Neural cell (in vitro differentiated cells): ENCODE measurements at regions not wholly inside any gene's neighbourhood (a gene's known extent, or its start where the extent isn't known, plus 50 kb on each side); places are given as distances from the start of the nearest gene placed in this dataset.
"Not testable (repeated sequence)": the region's sequence is repeated elsewhere in the genome, so short reads cannot be mapped to it uniquely, and the experiment has no call there.

Source experiments
- H2AFZ ChIP-seq: fragments of 200-600, 300-800 bp; sonication (generic), shearing (Covaris generic); 2 replicates; pipeline ENCODE4 v1.6.0; 2014; ENCODE audit warnings: low read depth, mild to moderate bottlenecking, antibody characterized with exemption, low read length, moderate library complexity
- H3F3A ChIP-seq: fragments of 200-600 bp; shearing (Covaris generic); 2 replicates; pipeline ENCODE4 v1.6.1; 2016; ENCODE audit warnings: mild to moderate bottlenecking, moderate library complexity, mixed read lengths, antibody characterized with exemption, low read length; ENCODE audit not compliant: insufficient read depth, poor library complexity, severe bottlenecking
- H3K27ac ChIP-seq: fragments of 200-600, 300-800 bp; sonication (generic), shearing (Covaris generic); 2 replicates; pipeline ENCODE4 v1.5.1; 2014; ENCODE audit warnings: mild to moderate bottlenecking, low read length, moderate library complexity
- H3K27me3 ChIP-seq: fragments of 300-800, 200-600 bp; sonication (generic), shearing (Covaris generic); 2 replicates; pipeline ENCODE4 v1.6.0; 2014; ENCODE audit warnings: mild to moderate bottlenecking, low read depth, low read length, moderate library complexity; ENCODE audit not compliant: insufficient read depth
- H3K36me3 ChIP-seq: fragments of 300-800, 200-600 bp; sonication (generic), shearing (Covaris generic); 2 replicates; pipeline ENCODE4 v1.5.1; 2014; ENCODE audit warnings: mild to moderate bottlenecking, antibody characterized with exemption, low read length, moderate library complexity; ENCODE audit not compliant: insufficient read depth
- H3K4me2 ChIP-seq: fragments of 300-800, 200-600 bp; sonication (generic), shearing (Covaris generic); 2 replicates; pipeline ENCODE4 v1.6.0; 2014; ENCODE audit warnings: mild to moderate bottlenecking, low read length
- H3K4me3 ChIP-seq: fragments of 300-800, 200-600 bp; sonication (generic), shearing (Covaris generic); 2 replicates; pipeline ENCODE4 v1.5.1; 2014; ENCODE audit warnings: mild to moderate bottlenecking, low read length, moderate library complexity
- H3K79me2 ChIP-seq: fragments of 200-600 bp; shearing (Covaris generic); replicated peaks from 2 replicates; pipeline ENCODE4 v1.6.0; 2014; ENCODE audit warnings: mild to moderate bottlenecking, low read length, moderate library complexity; ENCODE audit not compliant: insufficient read depth
- H3K9ac ChIP-seq: fragments of 300-800, 200-600 bp; sonication (generic), shearing (Covaris generic); 2 replicates; pipeline ENCODE4 v1.6.1; 2016; ENCODE audit warnings: mild to moderate bottlenecking, low read length, mixed read lengths
- H3K9me2 ChIP-seq: fragments of 200-600 bp; shearing (Covaris generic); 2 replicates; pipeline ENCODE4 v1.6.1; 2016; ENCODE audit warnings: mild to moderate bottlenecking, low read length, mixed read lengths; ENCODE audit not compliant: insufficient read depth
- H3K9me3 ChIP-seq: fragments of 200-600, 300-800 bp; sonication (generic), shearing (Covaris generic); 2 replicates; pipeline ENCODE4 v1.6.1; 2016; ENCODE audit warnings: mild to moderate bottlenecking, mixed run types, low read length, moderate library complexity, mixed read lengths
- H4K20me1 ChIP-seq: fragments of 200-600 bp; shearing (Covaris generic); 2 replicates; pipeline ENCODE4 v1.6.1; 2016; ENCODE audit warnings: mild to moderate bottlenecking, mixed run types; ENCODE audit not compliant: insufficient read depth
- EP300 ChIP-seq: fragments of 450-650 bp; conservative IDR thresholded peaks from 2 replicates; pipeline ENCODE4 v1.6.1; 2014; ENCODE audit warnings: antibody characterized with exemption, mild to moderate bottlenecking, moderate library complexity; ENCODE audit not compliant: poor library complexity, severe bottlenecking
- EZH2 ChIP-seq: fragments of 200-600, 300-800 bp; shearing (Covaris generic), sonication (generic); IDR thresholded peaks from 2 replicates; pipeline ENCODE4 v1.6.1; 2014; ENCODE audit warnings: antibody characterized with exemption, low read length, borderline replicate concordance, mild to moderate bottlenecking; ENCODE audit not compliant: insufficient read depth, poor library complexity, severe bottlenecking
- MXI1 ChIP-seq: fragments of 450-650 bp; conservative IDR thresholded peaks from 2 replicates; pipeline ENCODE4 v1.6.1; 2014; ENCODE audit warnings: antibody characterized with exemption, mild to moderate bottlenecking; ENCODE audit not compliant: poor library complexity, severe bottlenecking
- POLR2AphosphoS5 ChIP-seq: IDR thresholded peaks from 2 replicates; pipeline ENCODE4 v1.6.1; 2012
- RAD21 ChIP-seq: fragments of 450-650 bp; conservative IDR thresholded peaks from 2 replicates; pipeline ENCODE4 v1.6.1; 2014; ENCODE audit warnings: antibody characterized with exemption, mild to moderate bottlenecking, moderate library complexity
- REST ChIP-seq: IDR thresholded peaks from 2 replicates; pipeline ENCODE4 v1.6.1; 2012; ENCODE audit warnings: borderline replicate concordance
- SMC3 ChIP-seq: fragments of 450-650 bp; conservative IDR thresholded peaks from 2 replicates; pipeline ENCODE4 v1.6.1; 2014; ENCODE audit warnings: antibody characterized with exemption, mild to moderate bottlenecking, moderate library complexity; ENCODE audit not compliant: poor library complexity
- TAF1 ChIP-seq: IDR thresholded peaks from 2 replicates; pipeline ENCODE4 v1.6.1; 2012; ENCODE audit warnings: low read depth
- TF ChIP-seq, protein P1 (sequence below): fragments of 450-650 bp; IDR thresholded peaks from 2 replicates; pipeline ENCODE4 v1.5.1; 2014; ENCODE audit warnings: antibody characterized with exemption, mild to moderate bottlenecking, moderate library complexity; ENCODE audit not compliant: poor library complexity, severe bottlenecking

GRCh38 chrX:13482746-13483541 is 86.5 kb upstream of the EGFL6 start:
- H3F3A ChIP-seq, result no peaks in the 10 kb centered on the region
- H3K9me3 ChIP-seq, result no peaks in the 10 kb centered on the region
- H3K4me3 ChIP-seq, result no peak overlapping the region
- H3K36me3 ChIP-seq, result no peaks in the 10 kb centered on the region
- no peaks in the 10 kb centered on the region for H3K27me3 ChIP-seq
- no peaks in the 10 kb centered on the region for H3K79me2 ChIP-seq
- H4K20me1 ChIP-seq, result no peaks in the 10 kb centered on the region
- H3K9ac ChIP-seq, result no peak overlapping the region
- H3K4me2 ChIP-seq, result no peak overlapping the region
- no peaks in the 10 kb centered on the region for H3K9me2 ChIP-seq
- H3K27ac ChIP-seq, result no peak overlapping the region
- no peak overlapping the region for H2AFZ ChIP-seq
- TF ChIP-seq EP300 (no peak), POLR2AphosphoS5 (no peak), MXI1 (no peak), TAF1 (no peak), RAD21 (no peak), REST (no peak), SMC3 (no peak)
- TF ChIP-seq, protein P1, sequence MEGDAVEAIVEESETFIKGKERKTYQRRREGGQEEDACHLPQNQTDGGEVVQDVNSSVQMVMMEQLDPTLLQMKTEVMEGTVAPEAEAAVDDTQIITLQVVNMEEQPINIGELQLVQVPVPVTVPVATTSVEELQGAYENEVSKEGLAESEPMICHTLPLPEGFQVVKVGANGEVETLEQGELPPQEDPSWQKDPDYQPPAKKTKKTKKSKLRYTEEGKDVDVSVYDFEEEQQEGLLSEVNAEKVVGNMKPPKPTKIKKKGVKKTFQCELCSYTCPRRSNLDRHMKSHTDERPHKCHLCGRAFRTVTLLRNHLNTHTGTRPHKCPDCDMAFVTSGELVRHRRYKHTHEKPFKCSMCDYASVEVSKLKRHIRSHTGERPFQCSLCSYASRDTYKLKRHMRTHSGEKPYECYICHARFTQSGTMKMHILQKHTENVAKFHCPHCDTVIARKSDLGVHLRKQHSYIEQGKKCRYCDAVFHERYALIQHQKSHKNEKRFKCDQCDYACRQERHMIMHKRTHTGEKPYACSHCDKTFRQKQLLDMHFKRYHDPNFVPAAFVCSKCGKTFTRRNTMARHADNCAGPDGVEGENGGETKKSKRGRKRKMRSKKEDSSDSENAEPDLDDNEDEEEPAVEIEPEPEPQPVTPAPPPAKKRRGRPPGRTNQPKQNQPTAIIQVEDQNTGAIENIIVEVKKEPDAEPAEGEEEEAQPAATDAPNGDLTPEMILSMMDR, result no peak

GRCh38 chrX:13480780-13481179 is 88.6 kb upstream of the EGFL6 start:
- H4K20me1 ChIP-seq, H3K27ac ChIP-seq, H3K9me3 ChIP-seq, H3K27me3 ChIP-seq, H2AFZ ChIP-seq, H3K9me2 ChIP-seq, H3F3A ChIP-seq, H3K4me3 ChIP-seq, H3K36me3 ChIP-seq, H3K9ac ChIP-seq, H3K79me2 ChIP-seq, H3K4me2 ChIP-seq: not testable (repeated sequence)

GRCh38 chrX:13479452-13479813 is 90.0 kb upstream of the EGFL6 start:
- Histone ChIP-seq H3K9me2 (no peaks in the 10 kb centered on the region), H3K36me3 (no peaks in the 10 kb centered on the region), H3F3A (no peaks in the 10 kb centered on the region), H3K27ac (no peak overlapping the region), H3K4me2 (no peak overlapping the region), H3K9me3 (no peaks in the 10 kb centered on the region), H3K27me3 (no peaks in the 10 kb centered on the region), H3K4me3 (no peak overlapping the region), H4K20me1 (no peaks in the 10 kb centered on the region), H3K79me2 (no peaks in the 10 kb centered on the region), H2AFZ (no peak overlapping the region), H3K9ac (no peak overlapping the region)
- TF ChIP-seq EP300 (no peak), SMC3 (no peak), RAD21 (no peak), REST (no peak), MXI1 (no peak), TAF1 (no peak), EZH2 (no peak), POLR2AphosphoS5 (no peak)
- TF ChIP-seq, protein P1, result no peak
